SU-DHL-6 (cell line): ENCODE measurements at regions not wholly inside any gene's neighbourhood (a gene's known extent, or its start where the extent isn't known, plus 50 kb on each side); places are given as distances from the start of the nearest gene placed in this dataset.

Source experiments
- H2AFZ ChIP-seq: fragments of 200-600 bp; sonication (generic); 2 replicates; pipeline ENCODE4 v1.6.1; 2014; ENCODE audit warnings: low read depth, mild to moderate bottlenecking, moderate library complexity, mixed read lengths, antibody characterized with exemption, low read length; ENCODE audit not compliant: severe bottlenecking
- H3F3A ChIP-seq: fragments of 200-600 bp; shearing (Covaris generic); 2 replicates; pipeline ENCODE4 v1.6.0; 2016; ENCODE audit warnings: antibody characterized with exemption, mild to moderate bottlenecking; ENCODE audit not compliant: insufficient read depth
- H3K27ac ChIP-seq: fragments of 200-600 bp; sonication (generic); 2 replicates; pipeline ENCODE4 v1.5.1; 2016; ENCODE audit warnings: low read depth, mild to moderate bottlenecking, low read length, moderate library complexity, mixed read lengths
- H3K27me3 ChIP-seq: fragments of 200-600 bp; sonication (generic), shearing (Covaris generic); 2 replicates; pipeline ENCODE4 v1.6.0; 2014; ENCODE audit warnings: mild to moderate bottlenecking, low read length
- H3K36me3 ChIP-seq: fragments of 200-600 bp; sonication (generic); 2 replicates; pipeline ENCODE4 v1.6.1; 2014; ENCODE audit warnings: mild to moderate bottlenecking, low read length, mixed read lengths
- H3K4me2 ChIP-seq: fragments of 300-600, 200-600 bp; shearing (Covaris generic), sonication (generic); 2 replicates; pipeline ENCODE4 v1.6.0; 2014; ENCODE audit warnings: low read length, low read depth, mild to moderate bottlenecking; ENCODE audit not compliant: poor library complexity, severe bottlenecking
- H3K4me3 ChIP-seq: fragments of 200-600 bp; sonication (generic); 2 replicates; pipeline ENCODE4 v1.5.1; 2014; ENCODE audit warnings: antibody characterized with exemption, low read length, mild to moderate bottlenecking, mixed read lengths; ENCODE audit not compliant: insufficient read depth, poor library complexity, severe bottlenecking
- H3K79me2 ChIP-seq: fragments of 200-600 bp; sonication (generic); 2 replicates; pipeline ENCODE4 v1.6.1; 2014; ENCODE audit warnings: mild to moderate bottlenecking, low read length, moderate library complexity; ENCODE audit not compliant: insufficient read depth
- H3K9ac ChIP-seq: fragments of 200-600 bp; sonication (generic); 2 replicates; pipeline ENCODE4 v1.7.0; 2014; ENCODE audit warnings: mild to moderate bottlenecking, low read length
- H3K9me2 ChIP-seq: fragments of 200-600 bp; sonication (generic); replicated peaks from 2 replicates; pipeline ENCODE4 v1.6.1; 2014; ENCODE audit warnings: low read length; ENCODE audit not compliant: insufficient read depth
- H3K9me3 ChIP-seq: fragments of 200-600 bp; sonication (generic); 2 replicates; pipeline ENCODE4 v1.6.1; 2014; ENCODE audit warnings: low read length, mixed read lengths; ENCODE audit not compliant: insufficient read depth
- H4K20me1 ChIP-seq: fragments of 200-600 bp; sonication (generic); 2 replicates; pipeline ENCODE4 v1.6.1; 2014; ENCODE audit warnings: low read depth, mild to moderate bottlenecking, antibody characterized with exemption, low read length, moderate library complexity, mixed read lengths
- CTCF ChIP-seq: fragments of 200-600 bp; sonication (generic); IDR thresholded peaks from one replicate; pipeline ENCODE4 v1.5.1; 2017; ENCODE audit warnings: antibody characterized with exemption, mild to moderate bottlenecking, low read length, moderate library complexity; ENCODE audit not compliant: insufficient read depth, poor library complexity, severe bottlenecking
- EZH2phosphoT487 ChIP-seq: fragments of 200-600 bp; sonication (generic), shearing (Covaris generic); conservative IDR thresholded peaks from 2 replicates; pipeline ENCODE4 v1.6.1; 2018; ENCODE audit warnings: mild to moderate bottlenecking, antibody characterized with exemption, low read length, moderate library complexity, mixed read lengths

GRCh38 chr4:59814402-59815010 is 1385.6 kb upstream of the ADGRL3 start:
- Histone ChIP-seq H4K20me1 (no peaks in the 10 kb centered on the region), H3K9me2 (no peaks in the 10 kb centered on the region), H3K4me3 (no peak overlapping the region), H3K9me3 (no peaks in the 10 kb centered on the region), H3K9ac (no peak overlapping the region), H3K79me2 (no peaks in the 10 kb centered on the region), H3K36me3 (no peaks in the 10 kb centered on the region), H3K4me2 (no peak overlapping the region), H3F3A (no peaks in the 10 kb centered on the region), H3K27me3 (no peaks in the 10 kb centered on the region), H3K27ac (no peak overlapping the region), H2AFZ (no peak overlapping the region)
- TF ChIP-seq CTCF (no peak), EZH2phosphoT487 (no peak)

- Histone ChIP-seq H3K9me2 (no peaks in the 10 kb centered on the region), H3K27me3 (no peaks in the 10 kb centered on the region), H2AFZ (no peak overlapping the region), H3K36me3 (no peaks in the 10 kb centered on the region), H3K27ac (no peak overlapping the region), H3F3A (no peaks in the 10 kb centered on the region), H3K9me3 (no peaks in the 10 kb centered on the region), H3K4me3 (no peak overlapping the region), H3K79me2 (no peaks in the 10 kb centered on the region), H3K9ac (no peak overlapping the region), H4K20me1 (no peaks in the 10 kb centered on the region), H3K4me2 (no peak overlapping the region)
- TF ChIP-seq CTCF (no peak), EZH2phosphoT487 (no peak)
These were observed 1381.5 kb upstream of the ADGRL3 start for GRCh38 chr4:59818656-59819055.

GRCh38 chr4:59823311-59823710 is 1376.8 kb upstream of the ADGRL3 start:
- Histone ChIP-seq H3K36me3 (no peaks in the 10 kb centered on the region), H4K20me1 (no peaks in the 10 kb centered on the region), H3K27me3 (no peaks in the 10 kb centered on the region), H3K9me2 (no peaks in the 10 kb centered on the region), H3K27ac (no peak overlapping the region), H3K79me2 (no peaks in the 10 kb centered on the region), H3K4me2 (no peak overlapping the region), H3K9me3 (no peaks in the 10 kb centered on the region), H2AFZ (no peak overlapping the region), H3K9ac (no peak overlapping the region), H3F3A (no peaks in the 10 kb centered on the region), H3K4me3 (no peak overlapping the region)
- TF ChIP-seq CTCF, result no peak
- no peak for TF ChIP-seq EZH2phosphoT487

- Histone ChIP-seq H3K9me3 (no peaks in the 10 kb centered on the region), H3K9me2 (no peaks in the 10 kb centered on the region), H3F3A (no peaks in the 10 kb centered on the region), H3K79me2 (no peaks in the 10 kb centered on the region), H3K9ac (no peak overlapping the region), H3K4me2 (no peak overlapping the region), H3K36me3 (no peaks in the 10 kb centered on the region), H4K20me1 (no peaks in the 10 kb centered on the region), H3K4me3 (no peak overlapping the region), H3K27me3 (no peaks in the 10 kb centered on the region), H2AFZ (no peak overlapping the region), H3K27ac (no peak overlapping the region)
- no peak for TF ChIP-seq CTCF
- no peak for TF ChIP-seq EZH2phosphoT487
These were observed 1375.0 kb upstream of the ADGRL3 start for GRCh38 chr4:59825104-59825503.
